Psoas muscle (tissue), 7 donors: ENCODE measurements at regions not wholly inside any gene's neighbourhood (a gene's known extent, or its start where the extent isn't known, plus 50 kb on each side); places are given as distances from the start of the nearest gene placed in this dataset.

Source experiments
- ATAC-seq, 4 donors: fragments of 200-7000 bp; cut with Tn5 transposase; one replicate each; pipeline ENCODE4 v1.9.1; 2020; ENCODE audit warnings: moderate library complexity in 3 of 4, mild to moderate bottlenecking in 2 of 4
- DNase-seq, 2 donors: peaks; one replicate each; pipeline ENCODE4 v3.0.0-alpha.2; 2020
- H3K27ac ChIP-seq: fragments of 200-600 bp; one replicate; pipeline ENCODE4 v1.8.0; 2022
- H3K27me3 ChIP-seq, 3 donors: fragments of 200-600 bp in 1 of 3; one replicate each; pipeline versions ENCODE4 v1.6.1 to v1.8.0; 2013 to 2022; ENCODE audit warnings: low read length in 2 of 3, mild to moderate bottlenecking in 2 of 3, moderate library complexity in 1 of 3; ENCODE audit not compliant: insufficient read depth in 3 of 3
- H3K36me3 ChIP-seq, 2 donors: fragments of 200-600 bp in 1 of 2; one replicate each; pipeline versions ENCODE4 v1.6.1 to v1.8.0; 2013 to 2022; ENCODE audit warnings: low read depth in 1 of 2, mild to moderate bottlenecking in 1 of 2, moderate library complexity in 1 of 2; ENCODE audit not compliant: insufficient read depth in 1 of 2
- H3K4me1 ChIP-seq: fragments of 200-600 bp; one replicate; pipeline ENCODE4 v1.8.0; 2022
- H3K4me3 ChIP-seq: fragments of 200-600 bp; one replicate; pipeline ENCODE4 v1.8.0; 2022; ENCODE audit warnings: mild to moderate bottlenecking
- H3K9me3 ChIP-seq: fragments of 200-600 bp; one replicate; pipeline ENCODE4 v1.8.0; 2022
- CTCF ChIP-seq: fragments of 200-600 bp; IDR thresholded peaks from one replicate; pipeline ENCODE4 v1.8.0; 2022; ENCODE audit warnings: antibody characterized with exemption
- WGBS, 3 donors: extraction: QIAGEN DNeasy Blood & Tissue Kit; methylation state at CpG; one replicate each; pipeline versions ENCODE4 v1.1.6 to v1.1.7; 2013; 5-methylcytosine and 5-hydroxymethylcytosine counted together
- intact Hi-C, 2 donors: fragments of 100-400 bp; cut with DNase I; formaldehyde crosslinking; loops; one replicate each; pipeline versions ENCODE4 v1.11.0 to v1.14.2; 2022
- donor health status: healthy with polysubstance abuse.
- donor health status: DM: no; HTN: no; CAD: no; lungs with moderate emphysema.
- donor health status: Bipolar disorder and iron deficiency.
- donor health status: healthy.
- donor health status: DM: yes; HTN: yes; CAD: no.
- donor health status: DM: no; HTN: no; CAD: no.
- donor health status: DM: yes; HTN: yes; CAD: no.

GRCh38 chr10:130250127-130250526 is 113.9 kb downstream of the GLRX3 start:
- 60 to 76% (median 76%) methylated on average over 3 of the region's 3 CpGs for WGBS, 3 donors
- H3K9me3 ChIP-seq, result no peaks in the 10 kb centered on the region
- H3K27me3 ChIP-seq, result peaks cover 0 to 3% (median 0%) of the 10 kb centered on the region in 3 donors
- no peak overlapping the region for H3K27ac ChIP-seq
- no peak overlapping the region for H3K4me3 ChIP-seq
- no peak for DNase-seq
- H3K36me3 ChIP-seq, result no peaks in the 10 kb centered on the region
- intact Hi-C loops, result no loop called here
- H3K4me1 ChIP-seq, result no peaks in the 10 kb centered on the region
- ATAC-seq, result no peak
- no peak for TF ChIP-seq CTCF

GRCh38 chr10:130251766-130252165 is 115.6 kb downstream of the GLRX3 start:
- no peak for DNase-seq
- Histone ChIP-seq H3K9me3 (no peaks in the 10 kb centered on the region), H3K36me3 (no peaks in the 10 kb centered on the region), H3K27ac (no peak overlapping the region), H3K4me3 (no peak overlapping the region), H3K4me1 (no peaks in the 10 kb centered on the region), H3K27me3 (peaks cover 0 to 3% (median 0%) of the 10 kb centered on the region in 3 donors)
- TF ChIP-seq CTCF, result no peak
- intact Hi-C loops, result no loop called here
- WGBS, 3 donors, result 75 to 86% (median 84%) methylated on average over 4 of the region's 4 CpGs
- ATAC-seq, result no peak

GRCh38 chr10:130254243-130254642 is 118.1 kb downstream of the GLRX3 start:
- Histone ChIP-seq H3K27me3 (peaks cover 0 to 3% (median 0%) of the 10 kb centered on the region in 3 donors), H3K9me3 (no peaks in the 10 kb centered on the region), H3K4me3 (no peak overlapping the region), H3K36me3 (no peaks in the 10 kb centered on the region), H3K4me1 (no peaks in the 10 kb centered on the region), H3K27ac (no peak overlapping the region)
- TF ChIP-seq CTCF, result no peak
- WGBS, 3 donors, result 30 to 48% (median 41%) methylated on average over 13 of the region's 13 CpGs
- intact Hi-C loops, result no loop called here
- no peak for ATAC-seq
- DNase-seq, result no peak

DNA sequence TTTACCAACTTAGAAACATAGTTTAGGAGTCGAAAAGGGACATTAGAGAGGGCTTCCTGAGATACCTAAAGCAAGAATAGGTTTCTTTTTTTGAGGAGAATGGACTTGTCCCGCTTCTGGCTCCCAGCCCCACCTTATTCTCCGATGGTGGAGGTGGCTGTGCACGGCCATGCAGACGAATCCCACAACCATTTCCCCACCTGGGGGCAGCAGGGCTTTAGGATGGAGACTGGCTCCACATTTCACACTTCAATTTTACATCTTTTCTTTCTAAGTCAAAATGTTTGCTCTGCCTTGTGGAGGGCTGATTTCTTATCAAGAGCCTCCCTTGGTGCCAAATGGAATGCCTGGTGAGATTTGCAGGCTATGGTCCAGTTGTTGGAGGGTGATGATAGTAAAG is 118.5 kb downstream of the GLRX3 start:
- Histone ChIP-seq H3K27me3 (peaks cover 0 to 3% (median 0%) of the 10 kb centered on the region in 3 donors), H3K36me3 (no peaks in the 10 kb centered on the region), H3K4me1 (no peaks in the 10 kb centered on the region), H3K27ac (no peak overlapping the region), H3K9me3 (no peaks in the 10 kb centered on the region), H3K4me3 (no peak overlapping the region)
- 36 to 59% (median 56%) methylated on average over 5 of the region's 5 CpGs for WGBS, 3 donors
- DNase-seq, result no peak
- TF ChIP-seq CTCF, result no peak
- intact Hi-C loops, result no loop called here
- ATAC-seq, result no peak

GRCh38 chr10:130255777-130256176 is 119.6 kb downstream of the GLRX3 start:
- WGBS, 3 donors, result 61 to 79% (median 74%) methylated on average over 5 of the region's 5 CpGs
- ATAC-seq, result no peak
- intact Hi-C loops, result no loop called here

More at GRCh38 chr10:130255777-130256176, 119.6 kb downstream of the GLRX3 start:
- no peak for TF ChIP-seq CTCF
- no peak overlapping the region for H3K27ac ChIP-seq
- H3K27me3 ChIP-seq, result peaks cover 0 to 3% (median 0%) of the 10 kb centered on the region in 3 donors
- H3K4me3 ChIP-seq, result no peak overlapping the region
- H3K36me3 ChIP-seq, result no peaks in the 10 kb centered on the region
- no peaks in the 10 kb centered on the region for H3K4me1 ChIP-seq
- H3K9me3 ChIP-seq, result no peaks in the 10 kb centered on the region
- DNase-seq, result no peak
